Neural cell (in vitro differentiated cells): ENCODE measurements at regions not wholly inside any gene's neighbourhood (a gene's known extent, or its start where the extent isn't known, plus 50 kb on each side); places are given as distances from the start of the nearest gene placed in this dataset.

Experiments
- H2AFZ ChIP-seq: fragments of 200-600, 300-800 bp; sonication (generic), shearing (Covaris generic); 2 replicates; pipeline ENCODE4 v1.6.0; 2014; ENCODE audit warnings: low read depth, mild to moderate bottlenecking, antibody characterized with exemption, low read length, moderate library complexity
- H3F3A ChIP-seq: fragments of 200-600 bp; shearing (Covaris generic); 2 replicates; pipeline ENCODE4 v1.6.1; 2016; ENCODE audit warnings: mild to moderate bottlenecking, moderate library complexity, mixed read lengths, antibody characterized with exemption, low read length; ENCODE audit not compliant: insufficient read depth, poor library complexity, severe bottlenecking
- H3K27ac ChIP-seq: fragments of 200-600, 300-800 bp; sonication (generic), shearing (Covaris generic); 2 replicates; pipeline ENCODE4 v1.5.1; 2014; ENCODE audit warnings: mild to moderate bottlenecking, low read length, moderate library complexity
- H3K27me3 ChIP-seq: fragments of 300-800, 200-600 bp; sonication (generic), shearing (Covaris generic); 2 replicates; pipeline ENCODE4 v1.6.0; 2014; ENCODE audit warnings: mild to moderate bottlenecking, low read depth, low read length, moderate library complexity; ENCODE audit not compliant: insufficient read depth
- H3K36me3 ChIP-seq: fragments of 300-800, 200-600 bp; sonication (generic), shearing (Covaris generic); 2 replicates; pipeline ENCODE4 v1.5.1; 2014; ENCODE audit warnings: mild to moderate bottlenecking, antibody characterized with exemption, low read length, moderate library complexity; ENCODE audit not compliant: insufficient read depth
- H3K4me2 ChIP-seq: fragments of 300-800, 200-600 bp; sonication (generic), shearing (Covaris generic); 2 replicates; pipeline ENCODE4 v1.6.0; 2014; ENCODE audit warnings: mild to moderate bottlenecking, low read length
- H3K4me3 ChIP-seq: fragments of 300-800, 200-600 bp; sonication (generic), shearing (Covaris generic); 2 replicates; pipeline ENCODE4 v1.5.1; 2014; ENCODE audit warnings: mild to moderate bottlenecking, low read length, moderate library complexity
- H3K79me2 ChIP-seq: fragments of 200-600 bp; shearing (Covaris generic); replicated peaks from 2 replicates; pipeline ENCODE4 v1.6.0; 2014; ENCODE audit warnings: mild to moderate bottlenecking, low read length, moderate library complexity; ENCODE audit not compliant: insufficient read depth
- H3K9ac ChIP-seq: fragments of 300-800, 200-600 bp; sonication (generic), shearing (Covaris generic); 2 replicates; pipeline ENCODE4 v1.6.1; 2016; ENCODE audit warnings: mild to moderate bottlenecking, low read length, mixed read lengths
- H3K9me2 ChIP-seq: fragments of 200-600 bp; shearing (Covaris generic); 2 replicates; pipeline ENCODE4 v1.6.1; 2016; ENCODE audit warnings: mild to moderate bottlenecking, low read length, mixed read lengths; ENCODE audit not compliant: insufficient read depth
- H3K9me3 ChIP-seq: fragments of 200-600, 300-800 bp; sonication (generic), shearing (Covaris generic); 2 replicates; pipeline ENCODE4 v1.6.1; 2016; ENCODE audit warnings: mild to moderate bottlenecking, mixed run types, low read length, moderate library complexity, mixed read lengths
- H4K20me1 ChIP-seq: fragments of 200-600 bp; shearing (Covaris generic); 2 replicates; pipeline ENCODE4 v1.6.1; 2016; ENCODE audit warnings: mild to moderate bottlenecking, mixed run types; ENCODE audit not compliant: insufficient read depth
- CTCF ChIP-seq: fragments of 450-650 bp; IDR thresholded peaks from 2 replicates; pipeline ENCODE4 v1.5.1; 2014; ENCODE audit warnings: antibody characterized with exemption, mild to moderate bottlenecking, moderate library complexity; ENCODE audit not compliant: poor library complexity, severe bottlenecking
- EP300 ChIP-seq: fragments of 450-650 bp; conservative IDR thresholded peaks from 2 replicates; pipeline ENCODE4 v1.6.1; 2014; ENCODE audit warnings: antibody characterized with exemption, mild to moderate bottlenecking, moderate library complexity; ENCODE audit not compliant: poor library complexity, severe bottlenecking
- EZH2 ChIP-seq: fragments of 200-600, 300-800 bp; shearing (Covaris generic), sonication (generic); IDR thresholded peaks from 2 replicates; pipeline ENCODE4 v1.6.1; 2014; ENCODE audit warnings: antibody characterized with exemption, low read length, borderline replicate concordance, mild to moderate bottlenecking; ENCODE audit not compliant: insufficient read depth, poor library complexity, severe bottlenecking
- MXI1 ChIP-seq: fragments of 450-650 bp; conservative IDR thresholded peaks from 2 replicates; pipeline ENCODE4 v1.6.1; 2014; ENCODE audit warnings: antibody characterized with exemption, mild to moderate bottlenecking; ENCODE audit not compliant: poor library complexity, severe bottlenecking
- POLR2AphosphoS5 ChIP-seq: IDR thresholded peaks from 2 replicates; pipeline ENCODE4 v1.6.1; 2012
- RAD21 ChIP-seq: fragments of 450-650 bp; conservative IDR thresholded peaks from 2 replicates; pipeline ENCODE4 v1.6.1; 2014; ENCODE audit warnings: antibody characterized with exemption, mild to moderate bottlenecking, moderate library complexity
- SMC3 ChIP-seq: fragments of 450-650 bp; conservative IDR thresholded peaks from 2 replicates; pipeline ENCODE4 v1.6.1; 2014; ENCODE audit warnings: antibody characterized with exemption, mild to moderate bottlenecking, moderate library complexity; ENCODE audit not compliant: poor library complexity
- TAF1 ChIP-seq: IDR thresholded peaks from 2 replicates; pipeline ENCODE4 v1.6.1; 2012; ENCODE audit warnings: low read depth
- TF ChIP-seq, protein P1 (sequence below): IDR thresholded peaks from 2 replicates; pipeline ENCODE4 v1.6.1; 2012; ENCODE audit warnings: borderline replicate concordance

DNA sequence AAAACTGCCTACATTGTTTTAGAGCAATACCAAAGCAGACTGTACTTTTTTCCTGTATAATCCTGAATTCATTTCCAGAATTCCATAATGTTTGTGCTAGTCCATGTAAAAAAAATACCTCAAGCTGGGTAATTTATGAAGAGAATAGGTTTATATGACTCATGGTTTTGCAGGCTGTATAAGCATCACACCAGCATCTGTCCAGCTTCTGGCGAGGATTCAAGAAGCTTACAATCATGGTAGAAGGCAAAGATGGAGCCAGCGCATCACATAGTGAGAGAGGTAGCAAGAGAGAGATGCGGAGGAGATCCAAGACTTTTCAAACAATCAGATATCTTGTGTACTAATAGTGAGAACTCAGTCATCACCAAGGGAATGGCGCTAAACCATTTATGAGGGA lies 280.3 kb upstream of the CDH9 start:
- Histone ChIP-seq H3K9ac (no peak overlapping the region), H3K36me3 (no peaks in the 10 kb centered on the region), H3K9me3 (no peaks in the 10 kb centered on the region), H3K79me2 (no peaks in the 10 kb centered on the region), H3K27ac (no peak overlapping the region), H4K20me1 (no peaks in the 10 kb centered on the region), H3K27me3 (no peaks in the 10 kb centered on the region), H3K4me3 (no peak overlapping the region), H3F3A (no peaks in the 10 kb centered on the region), H3K4me2 (no peak overlapping the region), H3K9me2 (no peaks in the 10 kb centered on the region), H2AFZ (no peak overlapping the region)
- no peak for TF ChIP-seq EZH2
- TF ChIP-seq SMC3: no peak
- TF ChIP-seq MXI1: no peak
- no peak for TF ChIP-seq TAF1
- no peak for TF ChIP-seq CTCF
- no peak for TF ChIP-seq EP300

DNA sequence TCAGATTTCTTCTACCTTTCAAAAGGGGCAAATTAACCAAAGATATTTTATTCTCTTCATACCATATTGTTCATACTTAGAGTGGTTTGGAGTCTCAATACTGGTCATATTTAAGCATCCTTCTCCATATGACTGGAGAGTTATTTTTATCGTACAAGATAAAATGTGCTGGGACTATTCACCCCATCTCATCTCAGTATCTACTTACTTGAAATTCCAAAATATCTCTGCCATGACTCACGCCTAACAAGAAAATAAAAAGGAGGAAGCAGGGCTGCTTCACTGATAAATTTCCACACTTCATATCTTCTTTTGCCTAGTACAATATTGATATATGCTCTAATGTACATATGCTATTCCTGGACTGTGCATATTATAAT lies 277.9 kb upstream of the CDH9 start:
- Histone ChIP-seq H3F3A (no peaks in the 10 kb centered on the region), H3K4me2 (no peak overlapping the region)

More for the DNA sequence above, 277.9 kb upstream of the CDH9 start:
- Histone ChIP-seq H3K36me3 (no peaks in the 10 kb centered on the region), H3K79me2 (no peaks in the 10 kb centered on the region), H3K9ac (no peak overlapping the region), H4K20me1 (no peaks in the 10 kb centered on the region), H3K27ac (no peak overlapping the region), H3K9me3 (no peaks in the 10 kb centered on the region), H2AFZ (no peak overlapping the region), H3K27me3 (no peaks in the 10 kb centered on the region), H3K4me3 (no peak overlapping the region), H3K9me2 (no peaks in the 10 kb centered on the region)
- TF ChIP-seq EP300 (no peak), MXI1 (no peak), CTCF (no peak), TAF1 (no peak), POLR2AphosphoS5 (no peak), RAD21 (no peak), EZH2 (no peak), SMC3 (no peak)
- TF ChIP-seq, protein P1, sequence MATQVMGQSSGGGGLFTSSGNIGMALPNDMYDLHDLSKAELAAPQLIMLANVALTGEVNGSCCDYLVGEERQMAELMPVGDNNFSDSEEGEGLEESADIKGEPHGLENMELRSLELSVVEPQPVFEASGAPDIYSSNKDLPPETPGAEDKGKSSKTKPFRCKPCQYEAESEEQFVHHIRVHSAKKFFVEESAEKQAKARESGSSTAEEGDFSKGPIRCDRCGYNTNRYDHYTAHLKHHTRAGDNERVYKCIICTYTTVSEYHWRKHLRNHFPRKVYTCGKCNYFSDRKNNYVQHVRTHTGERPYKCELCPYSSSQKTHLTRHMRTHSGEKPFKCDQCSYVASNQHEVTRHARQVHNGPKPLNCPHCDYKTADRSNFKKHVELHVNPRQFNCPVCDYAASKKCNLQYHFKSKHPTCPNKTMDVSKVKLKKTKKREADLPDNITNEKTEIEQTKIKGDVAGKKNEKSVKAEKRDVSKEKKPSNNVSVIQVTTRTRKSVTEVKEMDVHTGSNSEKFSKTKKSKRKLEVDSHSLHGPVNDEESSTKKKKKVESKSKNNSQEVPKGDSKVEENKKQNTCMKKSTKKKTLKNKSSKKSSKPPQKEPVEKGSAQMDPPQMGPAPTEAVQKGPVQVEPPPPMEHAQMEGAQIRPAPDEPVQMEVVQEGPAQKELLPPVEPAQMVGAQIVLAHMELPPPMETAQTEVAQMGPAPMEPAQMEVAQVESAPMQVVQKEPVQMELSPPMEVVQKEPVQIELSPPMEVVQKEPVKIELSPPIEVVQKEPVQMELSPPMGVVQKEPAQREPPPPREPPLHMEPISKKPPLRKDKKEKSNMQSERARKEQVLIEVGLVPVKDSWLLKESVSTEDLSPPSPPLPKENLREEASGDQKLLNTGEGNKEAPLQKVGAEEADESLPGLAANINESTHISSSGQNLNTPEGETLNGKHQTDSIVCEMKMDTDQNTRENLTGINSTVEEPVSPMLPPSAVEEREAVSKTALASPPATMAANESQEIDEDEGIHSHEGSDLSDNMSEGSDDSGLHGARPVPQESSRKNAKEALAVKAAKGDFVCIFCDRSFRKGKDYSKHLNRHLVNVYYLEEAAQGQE: no peak
